ENCODE measurements at regions not wholly inside any gene's neighbourhood (a gene's known extent, or its start where the extent isn't known, plus 50 kb on each side); places are given as distances from the start of the nearest gene placed in this dataset.

GRCh38 chr15:55017635-55018034 is 179.1 kb downstream of the RSL24D1 start:
- no peak for DNase-seq

- DNase-seq, result no peak
Observed at GRCh38 chr15:55016225-55016624, 180.5 kb downstream of the RSL24D1 start.

GRCh38 chr15:55015093-55015445 is 181.7 kb downstream of the RSL24D1 start:
- DNase-seq, result no peak

- DNase-seq, result no peak
Observed at GRCh38 chr15:55014391-55015092, 182.2 kb downstream of the RSL24D1 start.

- no peak for DNase-seq
Observed at GRCh38 chr15:55008421-55008820, 188.3 kb downstream of the RSL24D1 start.

- no peak for DNase-seq
Observed at GRCh38 chr15:55007561-55007960, 189.2 kb downstream of the RSL24D1 start.

- no peak for DNase-seq
Observed at GRCh38 chr15:55005679-55006078, 191.1 kb downstream of the RSL24D1 start.

GRCh38 chr15:55003965-55004873 is 192.5 kb downstream of the RSL24D1 start:
- DNase-seq, result no peak

- no peak for DNase-seq
Observed at GRCh38 chr15:54998661-54999060, 198.1 kb downstream of the RSL24D1 start.

GRCh38 chr15:54990793-54991192 is 205.9 kb downstream of the RSL24D1 start:
- DNase-seq, result no peak

GRCh38 chr15:54987881-54988280 is 208.9 kb downstream of the RSL24D1 start:
- no peak for DNase-seq

- DNase-seq, result no peak
Observed at GRCh38 chr15:54979964-54980363, 216.8 kb downstream of the RSL24D1 start.

- no peak for DNase-seq
Observed at GRCh38 chr15:54962637-54963036, 234.1 kb downstream of the RSL24D1 start.

GRCh38 chr15:54960266-54960665 is 236.5 kb downstream of the RSL24D1 start:
- no peak for DNase-seq

- DNase-seq, result no peak
Observed at GRCh38 chr15:54941417-54941816, 255.3 kb downstream of the RSL24D1 start.

- DNase-seq, result no peak
Observed at GRCh38 chr15:54917312-54917711, 279.4 kb downstream of the RSL24D1 start.

GRCh38 chr15:54915380-54915779 is 281.4 kb downstream of the RSL24D1 start:
- DNase-seq, result no peak

- no peak for DNase-seq
Observed at GRCh38 chr15:54884312-54884711, 312.4 kb downstream of the RSL24D1 start.

- no peak for DNase-seq
Observed at GRCh38 chr15:54859982-54860381, 336.8 kb downstream of the RSL24D1 start.

- no peak for DNase-seq
Observed at GRCh38 chr15:54854667-54855066, 342.1 kb downstream of the RSL24D1 start.

GRCh38 chr15:54850101-54850500 is 346.6 kb downstream of the RSL24D1 start:
- DNase-seq, result no peak

GRCh38 chr15:54843006-54843405 is 353.7 kb downstream of the RSL24D1 start:
- no peak for DNase-seq

- no peak for DNase-seq
Observed at GRCh38 chr15:54841701-54842305, 354.9 kb downstream of the RSL24D1 start.

All from fibroblast of skin of back (primary cell).